NCI-H1105 treated with DMSO at 0.1 percent for 48 hours (cell line): ENCODE measurements at regions not wholly inside any gene's neighbourhood (a gene's known extent, or its start where the extent isn't known, plus 50 kb on each side); places are given as distances from the start of the nearest gene placed in this dataset.

Source experiments
- DNase-seq: peaks from one replicate; lab custom pipeline; 2025; lab: John Stamatoyannopoulos, UW

DNA sequence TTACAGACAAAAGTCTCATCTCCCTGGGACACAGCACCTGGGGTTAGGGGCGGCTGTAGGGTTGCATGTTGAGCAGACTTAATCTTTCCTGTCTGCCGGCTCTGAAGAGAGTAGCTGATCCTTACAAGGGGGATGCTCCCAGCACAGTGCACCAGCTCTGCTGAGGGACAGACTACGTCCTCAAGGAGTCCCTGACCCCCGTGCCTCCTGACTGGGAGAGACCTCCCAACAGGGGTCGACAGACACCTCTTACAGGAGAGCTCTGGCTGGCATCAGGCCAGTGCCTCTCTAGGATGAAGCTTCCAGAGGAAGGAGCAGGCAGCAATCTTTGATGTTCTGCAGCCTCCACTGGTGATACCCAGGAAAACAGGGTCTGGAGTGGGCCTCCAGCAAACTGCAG, 506.0 kb upstream of the FMR1 start:
- DNase-seq, result no peak

DNA sequence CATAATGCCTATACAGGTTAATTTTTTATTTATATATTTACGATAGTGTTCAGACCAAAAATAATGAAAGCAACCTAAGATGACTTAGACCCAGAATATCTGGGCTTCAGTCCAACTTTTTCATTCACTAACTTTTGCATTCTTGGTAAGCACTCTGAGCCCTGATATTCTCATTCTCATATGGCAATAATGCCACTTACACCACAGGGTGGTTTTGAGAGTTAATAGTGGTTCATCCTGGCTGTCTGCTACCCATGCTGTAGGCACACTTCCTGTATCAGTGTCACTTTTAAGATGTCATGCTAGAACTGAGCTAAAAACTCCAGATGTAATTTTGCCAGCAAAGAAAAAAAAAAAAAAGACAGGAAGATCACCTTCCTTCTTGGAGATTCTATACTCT, 508.7 kb upstream of the FMR1 start:
- no peak for DNase-seq

DNA sequence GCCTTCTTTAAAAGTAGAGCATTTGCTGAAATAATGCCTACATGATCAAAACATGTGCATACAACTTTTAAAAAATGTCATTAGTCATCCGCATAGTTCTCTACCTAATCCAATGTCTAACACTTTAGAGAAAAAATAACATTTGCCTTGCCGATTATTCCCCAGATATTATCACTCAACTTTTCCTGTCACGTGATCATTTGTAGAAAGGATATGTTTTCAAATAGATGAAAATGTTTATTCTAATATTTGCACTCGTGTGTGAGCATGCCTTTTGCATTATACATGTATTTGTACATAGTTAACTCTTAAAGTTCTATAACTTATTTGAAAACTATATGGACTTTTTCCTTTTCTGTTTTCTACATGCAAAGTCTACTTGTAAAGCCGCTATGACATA, 533.0 kb upstream of the FMR1 start:
- DNase-seq, result no peak

DNA sequence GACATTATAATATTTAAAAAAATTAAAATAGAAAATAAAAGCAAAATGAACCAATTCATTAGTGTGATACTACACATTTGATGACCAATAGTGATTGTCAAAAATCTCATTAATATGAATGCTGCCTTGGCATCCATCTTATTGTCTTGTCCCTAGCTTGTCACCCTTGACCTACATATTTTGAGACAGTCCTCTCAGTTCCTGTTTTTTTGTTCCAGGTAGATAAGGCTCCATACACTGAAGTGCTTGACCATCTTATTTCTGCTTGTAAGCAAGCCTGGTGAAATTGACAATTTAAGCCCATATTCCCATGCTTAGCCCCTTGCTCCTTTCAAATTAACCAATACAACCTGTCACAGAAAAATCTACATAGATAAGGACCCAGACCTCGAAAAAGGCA, 534.0 kb upstream of the FMR1 start:
- DNase-seq, result no peak

DNA sequence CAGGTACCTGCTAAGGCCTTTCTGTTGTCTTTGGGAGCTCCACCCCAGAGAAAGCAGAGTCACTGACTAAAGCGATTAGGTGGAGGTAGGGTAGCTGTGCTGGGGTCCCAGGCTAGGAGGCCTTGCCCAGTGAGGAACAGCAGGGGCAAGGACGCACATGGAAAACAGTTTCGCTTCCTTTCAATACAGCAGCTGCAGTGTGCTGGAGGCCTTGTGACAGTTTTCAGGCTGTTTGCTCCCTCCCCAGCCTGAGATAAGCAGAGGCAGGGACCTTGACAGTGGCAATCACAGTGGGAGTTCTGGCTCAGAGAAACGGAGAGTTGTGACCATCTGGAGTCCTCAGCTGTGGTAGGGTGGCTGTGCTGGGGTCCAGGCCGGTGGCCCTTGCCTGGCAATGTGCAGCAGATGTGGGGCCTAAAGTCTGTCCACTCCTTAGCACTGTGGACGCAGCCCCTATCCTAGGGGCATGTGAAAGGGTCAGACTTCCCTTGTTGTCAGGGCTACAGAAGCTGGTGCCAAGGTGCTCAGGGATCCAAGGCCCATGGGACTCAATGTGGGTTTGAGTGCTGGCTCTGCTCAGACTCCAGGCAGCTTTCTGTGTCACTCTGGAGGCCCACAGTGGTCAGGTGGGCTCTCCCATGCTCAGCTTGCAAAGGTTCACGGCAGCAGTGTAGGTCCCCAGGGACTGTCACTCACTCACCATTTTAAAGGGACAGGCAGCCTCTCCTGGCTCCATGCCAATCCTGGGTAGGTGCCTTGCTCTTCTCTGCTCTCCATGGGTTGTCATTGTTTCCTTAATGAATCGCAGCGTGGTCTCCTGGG, 534.9 kb upstream of the FMR1 start:
- peak; percentile 91 for DNase-seq

DNA sequence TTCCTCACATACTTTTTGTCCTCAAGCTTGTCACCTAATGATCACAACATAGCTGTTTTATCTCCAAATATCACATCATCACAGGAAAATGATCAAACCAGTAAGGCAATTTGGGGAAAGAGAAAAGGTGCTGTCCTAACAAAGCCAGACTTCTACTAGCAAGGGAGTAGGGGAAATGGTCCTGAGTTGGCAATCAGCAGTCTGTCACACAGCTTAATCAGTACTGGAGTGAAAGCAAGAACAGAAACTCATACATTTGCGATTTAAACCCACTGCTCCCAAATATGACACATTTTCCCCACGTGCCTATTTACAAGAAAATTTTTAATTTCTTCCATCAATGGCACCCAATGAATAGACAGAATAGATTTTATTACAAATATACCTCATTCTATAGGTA, 546.8 kb upstream of the FMR1 start:
- no peak for DNase-seq

DNA sequence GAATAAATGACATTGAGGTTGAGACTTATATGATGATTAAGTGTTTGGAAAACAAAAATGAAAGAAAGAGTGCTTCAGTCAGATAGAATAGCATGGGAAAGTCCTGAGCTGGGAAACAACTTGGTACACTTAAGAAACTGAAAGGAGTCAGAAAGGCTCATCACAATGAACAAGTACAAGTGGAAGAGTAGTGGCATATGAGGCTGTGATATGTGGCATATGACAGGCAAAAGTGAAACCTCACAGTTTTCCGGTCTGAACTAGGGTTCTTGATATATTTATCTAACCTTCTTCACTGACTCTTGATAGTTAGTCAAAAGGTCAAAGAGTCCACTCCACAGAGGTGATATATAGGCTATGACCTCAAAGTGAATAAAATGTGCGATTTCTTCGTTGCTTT, 537.1 kb upstream of the CXorf51A start:
- no peak for DNase-seq

DNA sequence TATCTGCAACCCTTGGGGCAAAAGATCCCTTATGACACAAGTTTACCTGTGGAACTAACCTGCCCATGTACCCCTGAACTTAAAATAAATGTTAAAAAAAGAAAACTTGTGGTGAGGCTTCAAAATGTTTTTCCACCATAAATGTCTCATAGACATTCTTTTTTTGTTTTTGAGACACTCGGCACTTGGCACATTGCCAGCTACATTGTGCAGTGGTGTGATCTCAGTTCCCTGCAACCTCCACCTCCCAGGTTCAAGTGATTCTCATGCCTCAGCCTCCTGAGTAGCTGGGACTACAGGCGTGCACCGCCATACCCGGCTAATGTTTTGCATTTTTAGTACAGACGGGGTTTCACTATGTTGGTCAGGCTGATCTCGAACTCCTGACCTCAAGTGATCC, 528.9 kb upstream of the CXorf51A start:
- DNase-seq, result no peak

DNA sequence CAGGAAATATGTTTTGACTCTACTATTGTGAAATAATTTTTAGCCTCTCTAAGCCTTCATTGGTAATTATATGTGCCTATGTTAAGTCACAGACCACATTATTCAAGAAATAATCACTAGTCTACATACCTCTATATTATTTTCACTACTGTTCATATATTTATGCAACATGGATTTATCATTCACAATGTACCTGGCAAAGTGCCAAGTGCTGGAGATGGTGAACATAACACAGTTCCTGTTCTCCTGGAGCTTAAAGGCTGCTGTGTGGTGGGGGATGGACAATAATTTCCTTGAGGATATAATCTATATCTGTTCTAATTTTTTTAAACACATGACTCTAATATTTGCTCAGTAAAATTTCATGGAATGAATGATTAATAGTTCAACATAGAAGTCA, 527.7 kb upstream of the CXorf51A start:
- no peak for DNase-seq

DNA sequence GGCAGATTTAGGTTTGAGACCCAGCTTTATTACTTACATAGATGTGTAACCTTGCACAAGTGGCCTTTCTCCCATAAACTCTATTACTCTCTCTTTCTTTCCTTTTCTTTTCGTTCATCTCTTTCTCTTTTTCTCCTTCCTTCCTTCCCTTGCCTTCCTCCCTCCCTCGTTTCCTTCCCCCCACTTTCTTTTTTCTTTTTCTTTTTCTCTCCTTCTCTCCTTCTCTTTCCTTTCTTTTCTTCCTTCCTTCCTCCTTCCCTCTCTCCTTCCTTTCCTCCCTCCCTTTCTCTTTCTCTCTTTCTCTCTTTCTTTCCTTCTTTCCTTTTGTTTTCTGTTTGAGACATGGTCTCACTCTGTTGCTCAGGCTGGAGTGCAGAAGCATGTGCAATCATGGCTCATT, 526.4 kb upstream of the CXorf51A start:
- no peak for DNase-seq

DNA sequence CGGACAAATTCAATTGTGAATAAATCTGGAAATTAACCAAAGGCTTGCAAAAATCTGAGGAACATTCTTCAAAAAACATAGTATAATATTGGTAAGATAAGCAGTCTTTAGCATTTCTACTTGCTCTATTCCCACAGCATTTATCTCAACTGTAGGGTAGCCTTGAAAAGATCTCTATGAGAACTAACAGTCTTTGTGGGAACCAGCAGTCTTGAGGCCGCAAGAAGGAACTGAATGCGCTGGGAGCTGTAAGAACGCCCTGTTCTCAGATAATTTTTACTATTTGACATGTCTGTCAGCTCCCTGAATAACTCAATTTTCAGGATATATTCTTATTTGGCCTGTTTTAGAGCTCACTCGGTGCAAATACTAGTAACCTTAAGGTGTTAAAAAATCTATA, 519.3 kb upstream of the CXorf51A start:
- DNase-seq, result no peak

DNA sequence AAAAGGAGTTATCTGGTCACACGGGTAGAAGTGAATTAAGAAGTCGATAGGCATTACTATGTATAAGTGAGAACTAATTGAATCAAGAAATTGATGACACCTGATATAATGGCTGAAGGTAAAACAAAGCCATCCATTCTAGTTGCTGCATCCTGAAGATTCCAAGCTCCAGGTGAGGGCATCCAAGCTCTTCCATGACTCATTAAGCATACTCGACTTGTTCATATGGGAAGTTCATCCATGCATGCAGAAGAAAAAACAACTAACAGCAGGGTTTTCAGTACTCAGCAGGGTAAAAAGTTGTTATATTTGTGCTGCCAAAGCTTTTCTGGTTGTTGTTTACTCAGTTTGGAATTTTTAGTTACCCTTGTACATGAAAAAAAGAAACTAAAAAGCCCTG, 508.0 kb upstream of the CXorf51A start:
- peak; percentile 23 for DNase-seq

DNA sequence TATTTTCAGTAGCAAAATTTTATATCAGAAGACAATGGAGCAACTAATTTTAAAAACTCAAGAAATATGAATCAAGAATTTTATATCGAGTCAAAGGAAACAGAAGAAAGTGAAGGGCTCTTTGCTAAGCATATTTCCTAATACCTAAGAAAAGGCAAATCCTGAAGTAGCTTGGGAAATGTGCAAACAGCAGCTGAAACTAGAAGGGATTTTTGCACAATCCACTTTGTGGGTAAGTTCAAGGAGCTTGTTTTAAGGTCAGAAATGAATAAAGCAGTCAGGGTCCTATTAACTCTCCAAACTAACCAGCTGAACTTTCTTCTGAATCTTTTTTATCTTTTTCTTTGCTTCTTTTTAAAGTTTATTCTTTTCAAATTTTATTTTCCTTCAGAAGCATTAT, 500.9 kb upstream of the CXorf51A start:
- DNase-seq, result no peak
